GM21360 (cell line): ENCODE measurements at regions not wholly inside any gene's neighbourhood (a gene's known extent, or its start where the extent isn't known, plus 50 kb on each side); places are given as distances from the start of the nearest gene placed in this dataset.
"Not testable (repeated sequence)": the region's sequence is repeated elsewhere in the genome, so short reads cannot be mapped to it uniquely, and the experiment has no call there.

Source experiments
- ATAC-seq: cut with Tn5 transposase; IDR thresholded peaks from one replicate; pipeline ENCODE4 v1.9.1; 2021; ENCODE audit warnings: mild to moderate bottlenecking, moderate library complexity; ENCODE audit not compliant: unreplicated experiment

DNA sequence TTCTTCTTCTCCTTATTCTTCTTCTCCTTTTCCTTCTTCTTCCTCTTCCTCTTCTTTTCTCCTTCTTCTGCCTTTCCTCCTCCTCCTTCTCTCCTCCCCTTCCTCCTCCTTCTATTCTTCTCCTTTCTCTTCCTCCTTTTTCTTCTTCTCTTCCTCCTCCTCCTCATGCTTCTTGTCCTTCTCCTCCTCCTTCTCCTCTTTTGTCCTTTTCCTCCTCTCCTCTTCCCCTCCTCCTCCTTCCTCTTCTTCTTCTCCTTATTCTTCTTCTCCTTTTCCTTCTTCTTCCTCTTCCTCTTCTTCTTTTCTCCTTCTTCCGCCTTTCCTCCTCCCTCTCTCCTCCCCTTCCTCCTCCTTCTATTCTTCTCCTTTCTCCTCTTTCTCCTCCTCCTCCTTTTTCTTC, 1258.2 kb downstream of the TYW1 start:
- not testable (repeated sequence) for ATAC-seq

DNA sequence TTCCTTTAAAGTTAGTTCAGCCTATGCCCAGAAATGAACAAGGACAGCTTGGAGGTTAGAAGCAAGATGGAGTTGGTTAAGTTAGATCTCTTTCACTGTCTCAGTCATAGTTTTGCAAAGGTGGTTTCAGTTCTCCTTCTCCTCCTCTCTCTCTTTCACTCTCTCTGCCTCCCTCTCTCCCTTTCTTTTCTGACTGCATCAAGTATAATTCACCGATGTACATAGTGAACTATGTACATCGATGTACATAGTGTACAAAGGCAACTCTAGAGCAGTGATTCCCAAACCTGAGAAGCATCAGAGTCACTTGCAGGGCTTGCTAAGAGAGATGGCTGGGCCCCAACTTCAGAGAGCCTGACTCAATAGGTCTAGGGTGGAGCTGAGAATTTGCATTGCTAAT, 1259.7 kb downstream of the TYW1 start:
- no peak for ATAC-seq

DNA sequence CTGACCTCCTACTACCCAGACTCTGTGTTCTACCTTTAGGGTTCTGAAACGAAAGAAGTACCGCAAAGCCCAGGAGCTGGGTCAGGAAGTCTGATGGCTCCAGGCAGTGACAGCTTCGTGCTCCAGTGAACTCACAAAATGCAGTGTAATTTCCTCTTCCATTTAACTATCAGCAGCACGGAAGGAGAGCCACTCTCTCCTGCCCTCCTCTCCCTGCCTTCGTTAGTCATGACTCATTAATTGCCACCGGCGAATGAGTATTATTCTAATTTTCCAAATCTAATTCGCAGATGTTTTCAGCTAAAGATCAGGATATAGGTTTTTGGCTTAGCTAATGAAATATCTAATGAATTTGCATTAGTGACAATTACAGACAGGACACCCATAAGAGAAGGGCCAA, 1262.0 kb downstream of the TYW1 start:
- no peak for ATAC-seq

DNA sequence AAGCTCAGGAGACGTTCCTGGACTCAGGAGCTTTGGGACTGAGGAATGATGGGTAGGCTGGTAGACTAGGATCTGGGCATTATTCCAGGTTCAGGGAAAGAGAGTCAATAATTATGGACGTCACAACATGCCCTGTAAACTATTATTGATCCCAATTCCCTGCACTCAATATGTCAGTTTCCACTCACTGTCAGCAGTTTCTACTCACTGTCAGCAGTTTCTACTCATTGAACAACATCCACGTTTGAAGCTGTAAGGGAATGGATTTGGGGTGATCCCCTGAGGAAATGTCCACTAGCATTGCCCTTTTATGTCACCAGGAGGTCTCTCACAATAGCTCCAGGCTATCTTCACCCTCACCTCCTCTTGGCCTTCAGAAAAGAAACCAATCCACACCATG, 1268.6 kb downstream of the TYW1 start:
- no peak for ATAC-seq

DNA sequence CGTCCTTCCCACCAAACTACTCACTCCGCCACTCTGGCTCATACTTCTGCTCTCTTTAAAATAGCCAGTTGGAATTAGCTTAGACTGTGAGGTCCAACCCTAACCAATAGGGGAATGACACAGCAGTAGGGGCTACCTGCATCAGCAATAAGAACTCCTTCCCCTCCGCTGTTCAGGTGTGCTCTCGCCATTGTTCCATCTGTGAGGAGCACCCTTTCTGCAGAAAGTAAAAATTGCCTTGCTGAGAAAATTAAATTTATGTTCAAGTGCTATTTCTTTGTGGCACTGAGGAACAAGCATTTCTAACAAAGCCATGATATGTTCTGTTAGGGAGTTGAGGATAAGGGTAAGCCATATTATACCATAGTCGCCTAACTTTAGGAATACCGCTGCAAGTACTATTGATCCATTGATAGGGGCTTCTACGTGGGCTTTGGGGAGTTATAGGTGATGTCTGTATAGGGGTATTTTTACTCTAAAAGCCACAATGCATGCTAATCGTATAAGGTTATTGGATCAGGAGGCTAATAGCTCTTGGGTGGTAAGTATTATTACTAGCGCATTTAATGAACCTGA, 1269.5 kb downstream of the TYW1 start:
- no peak for ATAC-seq

DNA sequence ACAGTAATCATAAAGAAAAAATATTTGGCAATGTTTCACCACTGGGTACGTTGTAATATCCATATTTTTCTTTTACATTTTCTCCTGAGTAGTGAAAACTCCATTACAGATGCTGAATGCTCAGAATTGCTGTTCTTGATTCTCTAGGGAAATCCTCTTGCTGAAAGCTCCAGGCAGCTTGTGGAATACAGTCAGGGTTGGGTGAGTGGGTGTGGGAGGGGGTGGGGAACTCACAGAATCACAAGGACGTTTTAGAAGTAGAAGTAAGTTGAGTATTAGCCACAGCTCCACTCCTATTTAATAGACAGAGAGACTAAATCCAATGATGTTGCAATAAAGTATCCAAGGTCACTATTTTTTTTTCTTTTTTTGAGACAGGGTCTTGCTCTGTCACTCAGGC, 1270.9 kb downstream of the TYW1 start:
- no peak for ATAC-seq

DNA sequence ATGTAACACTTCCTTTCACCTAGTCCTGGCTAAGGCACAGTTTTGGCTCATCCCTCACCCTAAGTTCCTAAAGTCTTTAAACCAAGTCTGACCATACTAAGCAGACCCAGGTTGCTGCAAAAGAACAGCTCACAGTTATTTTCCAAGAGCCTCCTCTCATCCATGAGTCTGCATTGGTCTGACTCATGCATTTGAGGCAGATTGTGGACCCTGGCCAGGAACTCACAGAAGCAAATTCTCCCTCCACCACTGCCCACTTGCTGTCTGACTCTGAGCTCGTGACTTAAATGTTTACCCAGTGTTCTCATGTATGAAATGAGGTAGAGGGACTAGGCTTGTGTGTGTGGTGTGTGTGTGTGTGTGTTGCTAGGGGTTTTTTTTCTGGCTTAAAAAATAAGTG, 1272.8 kb downstream of the TYW1 start:
- no peak for ATAC-seq

DNA sequence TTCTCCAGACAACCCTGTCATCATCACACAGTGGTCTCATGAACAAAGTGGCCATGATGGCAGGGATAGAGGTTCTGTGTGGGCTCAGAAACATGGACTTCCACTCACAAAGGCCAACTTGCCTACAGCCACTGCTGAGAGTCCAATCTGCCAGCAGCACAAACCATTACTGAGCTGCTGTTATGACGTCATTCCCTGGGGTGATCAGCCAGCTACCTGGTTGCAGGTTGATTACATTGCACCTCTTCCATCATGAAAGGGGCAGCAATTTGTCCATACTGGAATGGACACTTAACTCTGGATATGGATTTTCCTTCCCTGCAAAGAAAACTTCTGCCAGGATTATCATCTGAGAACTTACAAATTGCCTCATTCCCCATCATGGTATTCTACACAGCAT, 1275.9 kb downstream of the TYW1 start:
- ATAC-seq, result no peak

DNA sequence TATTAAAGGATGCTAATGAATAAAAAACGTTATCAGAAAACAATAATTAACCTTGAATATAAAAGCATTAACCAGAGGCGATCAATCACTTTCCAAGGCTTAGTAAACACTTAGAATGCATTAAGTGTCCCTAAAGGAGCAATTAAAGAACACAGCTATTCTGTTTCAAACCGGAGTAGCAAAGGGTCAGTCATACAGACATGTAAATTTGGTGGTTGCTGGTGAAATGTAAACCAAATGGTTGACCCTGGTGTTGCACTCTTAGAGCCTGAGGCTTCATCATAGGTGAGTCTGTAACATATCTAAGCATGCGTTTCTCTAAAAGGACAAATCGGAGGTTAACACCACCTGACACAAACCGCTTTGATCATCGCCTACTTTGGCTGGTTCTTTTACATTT, 1280.1 kb downstream of the TYW1 start:
- ATAC-seq, result no peak

DNA sequence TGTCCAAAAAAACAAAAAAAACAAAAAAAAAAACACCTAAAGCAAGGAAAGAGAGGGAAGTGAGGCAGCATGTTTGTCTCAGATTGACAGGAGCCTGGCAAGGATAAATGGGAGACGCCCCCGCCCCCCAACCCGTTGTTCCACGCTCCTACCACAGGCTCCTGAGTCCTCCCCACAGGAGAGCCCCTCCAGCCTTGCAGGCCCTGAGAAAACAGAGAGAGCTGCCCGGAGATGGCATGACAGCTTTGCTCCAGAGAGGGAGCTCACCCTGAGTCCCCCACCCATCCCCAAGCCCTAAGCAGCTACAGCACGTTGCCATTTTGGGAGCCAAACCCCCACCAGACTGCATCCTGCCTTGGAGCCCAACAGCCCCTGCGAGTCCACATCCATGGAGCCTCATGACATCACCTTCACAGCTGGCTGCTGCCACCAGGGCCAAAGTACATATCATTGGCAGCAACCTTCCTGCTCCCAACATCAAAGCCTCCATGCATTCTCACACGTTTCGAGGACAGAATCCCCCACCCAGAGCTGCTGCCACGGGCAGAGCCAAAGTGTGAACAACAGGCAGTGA, 1283.3 kb downstream of the TYW1 start:
- ATAC-seq, result no peak

DNA sequence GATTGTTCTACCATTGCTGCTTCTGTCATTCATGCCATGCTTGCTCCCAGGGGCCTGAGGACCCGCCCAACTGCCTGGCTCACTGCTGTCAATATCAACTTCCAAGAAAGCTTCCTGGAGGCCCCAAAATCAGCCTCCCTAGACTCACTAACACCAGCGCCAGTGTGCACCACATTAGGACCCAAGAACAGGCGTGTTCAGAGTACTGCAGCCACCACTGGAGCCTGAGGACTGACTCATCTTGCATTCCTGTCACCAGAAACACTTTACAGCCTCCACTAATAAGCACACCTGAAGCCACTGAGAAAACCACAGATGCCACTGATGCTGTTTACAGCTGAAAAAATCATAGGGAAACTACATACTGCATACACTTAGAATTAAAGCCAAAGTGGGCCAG, 1284.3 kb downstream of the TYW1 start:
- no peak for ATAC-seq

DNA sequence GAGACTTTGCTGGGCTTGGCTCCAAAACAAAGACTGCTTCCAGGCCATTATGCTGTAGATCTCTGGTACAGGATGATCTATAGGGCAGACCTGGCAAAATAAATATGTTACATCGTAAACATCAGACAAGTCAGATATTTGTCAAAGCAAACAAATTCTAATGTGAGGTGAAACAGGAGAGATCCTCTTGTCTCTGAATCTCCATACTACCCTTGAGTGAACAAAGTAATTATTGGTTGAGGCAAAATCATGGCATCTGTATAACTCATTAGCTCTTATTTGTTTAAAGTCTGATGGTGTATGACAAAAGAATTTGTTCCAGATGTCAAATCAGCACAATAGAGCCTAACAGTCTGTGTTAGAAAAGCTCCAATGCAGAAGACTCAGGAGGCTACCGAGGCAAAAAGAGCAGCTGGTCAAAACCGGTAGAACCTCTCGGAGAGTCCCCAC, 1291.5 kb downstream of the TYW1 start:
- no peak for ATAC-seq

DNA sequence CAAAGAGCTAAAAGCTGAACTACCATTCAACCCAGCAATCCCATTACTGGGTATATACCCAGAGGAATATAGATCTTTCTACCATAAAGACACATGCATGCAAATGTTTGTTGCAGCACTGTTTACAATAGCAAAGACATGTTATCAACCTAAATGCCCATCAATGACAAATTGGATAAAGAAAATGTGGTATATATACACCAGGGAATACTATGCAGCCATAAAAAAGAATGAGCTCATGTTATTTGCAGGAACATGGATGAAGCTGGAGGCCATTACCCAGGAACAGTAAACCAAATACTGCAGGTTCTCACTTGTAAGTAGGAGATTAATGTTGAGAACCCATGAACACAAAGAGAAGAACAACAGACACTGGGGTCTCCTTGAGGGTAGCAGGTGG, 1295.1 kb downstream of the TYW1 start:
- no peak for ATAC-seq

DNA sequence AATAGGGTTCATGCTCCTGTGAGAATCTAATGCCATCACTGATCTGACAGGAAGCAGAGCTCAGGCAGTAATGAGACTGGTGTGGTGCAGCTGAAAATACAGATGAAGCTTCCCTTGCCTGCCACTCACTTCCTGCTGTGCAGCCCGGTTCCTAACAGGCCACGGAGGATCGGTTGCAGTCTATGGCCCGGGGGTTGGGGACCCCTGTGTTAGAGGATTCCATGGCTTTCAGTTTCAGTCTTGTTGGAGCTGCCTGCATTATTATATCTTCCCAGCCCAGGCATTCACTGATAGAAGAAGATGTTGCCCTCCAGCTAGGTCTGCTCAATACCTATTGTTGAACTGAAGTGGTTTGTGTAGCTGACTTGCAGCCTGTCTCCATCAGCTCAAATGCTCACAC, 1298.8 kb downstream of the TYW1 start:
- no peak for ATAC-seq

DNA sequence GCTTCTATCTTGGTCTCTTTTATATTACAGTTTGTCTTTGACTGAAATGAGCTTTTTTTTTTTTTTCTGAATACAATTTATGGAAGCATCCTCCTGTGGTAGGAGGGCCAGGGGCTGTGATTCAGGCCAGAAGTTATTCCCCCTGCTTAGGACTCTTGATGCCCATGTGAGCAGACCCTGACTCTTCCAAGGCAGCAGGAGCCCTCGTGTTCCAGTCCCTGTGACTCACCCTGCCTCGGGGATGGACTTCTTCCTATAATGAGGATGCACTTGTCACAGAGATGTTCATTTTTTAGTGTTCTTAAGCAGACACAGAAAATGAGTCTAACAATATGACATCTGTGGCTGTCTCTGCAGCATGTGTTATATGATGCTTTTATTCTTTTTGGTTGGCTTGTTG, 1293.7 kb upstream of the AUTS2 start:
- ATAC-seq, result no peak

DNA sequence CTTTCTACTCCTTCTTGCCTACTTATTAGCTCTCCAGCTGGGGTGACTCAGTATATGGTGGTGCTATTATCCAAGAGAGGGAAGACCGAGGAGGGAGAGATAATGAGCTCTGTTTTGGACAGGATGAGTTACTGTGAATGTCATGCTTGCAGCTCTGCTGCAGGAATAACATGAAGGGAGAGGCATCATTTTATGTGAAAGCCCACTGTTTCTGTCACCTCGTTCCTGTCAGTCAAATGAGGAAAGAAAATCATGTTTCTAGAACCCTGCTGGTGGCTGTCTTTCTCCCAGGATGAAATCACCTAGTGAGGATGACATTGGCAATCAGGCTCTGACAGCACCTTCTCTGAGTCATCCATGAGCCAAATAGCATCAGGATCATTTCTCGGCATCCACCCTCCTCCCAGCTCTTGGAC, 1291.6 kb upstream of the AUTS2 start:
- no peak for ATAC-seq

DNA sequence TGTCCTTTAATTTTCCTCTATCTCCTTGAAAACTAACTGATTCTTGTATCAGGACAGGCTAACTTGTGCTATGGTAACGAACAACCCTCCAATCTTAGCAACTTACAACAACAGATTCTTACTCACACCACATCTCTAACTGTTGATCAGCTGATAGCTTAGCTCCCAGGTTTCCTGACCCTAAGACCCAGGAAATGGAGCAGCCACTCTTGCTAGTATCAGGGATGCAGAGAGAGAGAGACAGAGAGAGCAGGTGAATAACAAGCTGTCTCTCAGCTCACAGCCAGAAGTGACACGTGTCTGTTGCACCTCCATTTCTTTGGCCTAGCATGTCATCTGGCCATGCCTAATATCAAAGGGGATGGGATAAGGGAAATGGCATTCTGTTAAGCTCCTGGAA, 1289.0 kb upstream of the AUTS2 start:
- no peak for ATAC-seq

DNA sequence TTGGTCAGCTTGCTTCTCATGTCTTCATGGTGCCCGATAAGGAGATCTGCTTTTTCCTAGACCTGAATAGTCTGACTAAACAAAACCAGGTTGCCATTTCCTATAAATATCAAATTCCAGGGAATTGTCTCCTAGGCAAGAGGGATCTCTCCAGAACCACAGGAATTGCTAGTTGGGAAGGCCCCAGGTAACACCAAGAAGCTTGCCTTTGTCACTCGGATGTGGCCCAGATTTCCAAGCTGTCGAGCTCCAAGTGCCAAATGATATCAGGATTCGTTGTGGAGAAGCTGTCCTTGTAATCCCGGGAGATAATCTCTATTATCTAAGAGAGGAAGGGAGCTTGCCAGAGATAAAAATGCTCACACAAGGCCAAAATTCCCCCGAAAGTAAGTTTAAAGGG, 1288.5 kb upstream of the AUTS2 start:
- no peak for ATAC-seq

DNA sequence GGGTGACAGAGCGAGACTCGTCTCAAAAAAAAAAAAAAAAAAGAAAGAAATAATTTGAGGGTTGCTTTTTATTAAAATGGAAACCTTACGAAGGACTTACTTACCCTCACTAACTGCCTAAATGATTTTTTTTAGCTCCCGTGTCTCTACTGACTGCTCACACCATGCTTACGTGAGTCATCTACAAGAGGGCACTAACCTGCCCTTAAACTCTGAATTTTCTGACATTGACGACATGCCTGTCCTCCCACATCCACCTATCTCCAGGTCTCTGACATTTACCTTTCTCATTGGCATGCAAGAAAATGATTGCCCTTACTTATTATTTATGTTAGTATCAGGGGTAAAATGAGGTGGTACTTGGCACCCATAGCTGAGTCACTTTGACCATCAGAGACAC, 1286.3 kb upstream of the AUTS2 start:
- ATAC-seq, result no peak

DNA sequence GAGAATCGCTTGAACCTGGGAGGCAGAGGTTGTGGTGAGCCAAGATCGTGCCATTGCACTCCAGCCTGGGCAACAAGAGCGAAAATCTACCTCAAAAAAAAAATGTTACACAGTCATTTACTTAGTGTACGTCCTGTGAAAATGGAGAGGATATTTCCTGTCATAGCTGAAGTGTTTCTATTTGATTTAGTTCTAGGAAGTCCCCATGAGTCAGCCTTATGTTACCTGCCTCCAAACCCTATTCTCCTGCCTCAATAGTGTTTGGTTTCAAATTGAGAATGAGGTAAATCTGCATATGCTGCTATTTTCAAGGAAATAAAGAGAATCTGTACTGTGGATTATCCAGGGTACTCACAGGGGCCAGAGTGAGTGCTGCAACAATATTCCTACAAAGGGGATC, 1284.5 kb upstream of the AUTS2 start:
- no peak for ATAC-seq

DNA sequence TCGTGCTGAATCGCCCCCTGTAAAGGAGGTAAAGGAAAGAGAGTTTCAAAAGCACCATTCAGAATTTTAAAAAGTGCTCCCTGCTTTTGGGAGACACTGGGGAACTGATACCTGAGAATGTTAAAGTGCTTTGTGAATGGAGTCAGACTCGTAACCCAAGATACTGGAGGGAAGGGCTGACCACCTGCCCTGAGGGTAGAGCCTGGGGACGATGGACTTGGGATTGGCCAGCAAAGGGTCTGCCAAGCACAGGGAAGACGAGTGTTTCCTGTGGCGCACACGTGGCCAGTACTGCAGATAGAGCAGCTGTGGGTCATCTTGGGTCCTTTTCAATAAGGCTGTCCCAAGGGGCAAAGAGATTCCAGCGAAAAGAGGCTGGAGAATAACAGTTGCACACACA, 1284.1 kb upstream of the AUTS2 start:
- no peak for ATAC-seq

DNA sequence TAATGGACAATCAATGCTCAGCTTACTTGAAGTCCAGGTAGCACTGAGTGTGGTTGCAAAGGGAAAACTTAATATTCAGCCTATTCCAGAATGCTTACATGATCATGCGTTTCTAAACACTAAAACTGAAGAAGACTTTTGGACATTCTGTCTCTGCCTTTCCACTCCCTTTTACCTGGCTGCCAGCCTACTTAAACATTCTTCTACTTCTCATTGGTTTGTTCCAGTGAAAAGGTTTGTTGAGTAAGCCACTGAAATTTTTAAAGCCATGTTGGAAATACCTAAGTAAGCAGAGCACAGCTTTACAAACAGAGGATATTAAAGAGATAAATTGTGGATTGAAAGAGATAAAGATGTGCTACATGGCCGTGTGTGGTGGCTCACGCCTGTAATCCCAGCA, 1280.8 kb upstream of the AUTS2 start:
- no peak for ATAC-seq

DNA sequence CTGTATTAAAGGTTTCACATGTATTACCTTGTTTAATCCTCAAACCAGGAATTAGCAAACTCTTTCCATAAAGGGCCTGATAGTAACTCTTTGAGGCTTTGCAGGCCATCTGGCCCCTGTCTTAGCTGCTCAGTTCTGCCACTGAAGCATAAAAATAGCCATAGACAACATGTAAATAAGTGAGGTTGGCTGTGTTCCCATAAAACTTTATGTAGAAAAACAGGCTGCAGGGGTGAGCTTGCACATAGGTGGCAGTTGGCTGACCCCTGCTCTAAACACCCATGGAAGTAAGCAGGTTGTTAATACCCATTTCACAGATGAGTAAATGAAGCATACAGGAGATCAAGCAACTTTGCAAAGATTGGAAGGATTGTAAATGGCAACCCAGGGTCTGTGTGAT, 1279.2 kb upstream of the AUTS2 start:
- no peak for ATAC-seq
